ENCODE measurements at regions not wholly inside any gene's neighbourhood (a gene's known extent, or its start where the extent isn't known, plus 50 kb on each side); places are given as distances from the start of the nearest gene placed in this dataset.

DNA sequence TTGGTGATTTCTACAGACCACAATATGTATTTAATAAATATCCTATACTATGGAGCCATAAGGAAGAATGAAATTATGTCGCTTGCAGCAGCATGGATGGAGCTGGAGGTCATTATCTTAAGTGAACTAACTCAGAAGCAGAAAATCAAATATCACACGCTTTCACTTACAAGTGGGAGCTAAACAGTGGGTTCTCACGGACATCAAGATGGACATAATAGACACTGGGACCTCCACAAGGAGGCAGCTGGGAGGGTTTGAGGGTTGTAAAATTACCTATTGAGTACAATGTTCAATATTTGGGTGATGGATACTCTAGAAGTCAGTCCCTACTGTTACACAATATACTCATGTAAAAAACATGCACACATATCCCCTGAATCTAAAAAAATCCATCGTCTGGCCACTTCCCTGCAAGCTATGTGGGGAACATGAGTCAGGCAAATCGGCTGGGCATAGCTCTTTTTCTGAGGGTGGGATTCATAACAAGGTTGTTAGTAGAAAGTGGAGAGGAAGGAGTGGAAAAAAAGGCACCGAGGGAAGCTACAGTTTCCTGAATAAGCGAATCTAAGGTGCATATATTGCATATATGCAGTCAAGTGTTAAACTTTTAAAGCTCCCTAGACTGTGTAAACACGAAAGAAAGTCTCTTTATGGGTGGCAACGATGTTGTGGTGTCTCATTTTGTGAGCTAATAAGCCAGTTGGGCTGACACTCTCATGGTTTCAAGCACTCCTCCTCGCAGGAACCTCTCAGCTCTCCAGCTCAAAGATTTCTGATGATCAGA, 135.2 kb upstream of the CPHXL start:
- Histone ChIP-seq H3K4me1 (ENCODE audit: control insufficient read depth, low read length) (no peaks in the 10 kb centered on the region), H3K9me2 (replicated peaks; ENCODE audit: control insufficient read depth, low read length) (no peaks in the 10 kb centered on the region), H3K27me3 (ENCODE audit: control insufficient read depth, low read length) (no peaks in the 10 kb centered on the region), H3K27ac (ENCODE audit: low read depth, low read length) (no peak overlapping the region), H3K4me3 (ENCODE audit: low read length) (no peak overlapping the region), H3F3A (ENCODE audit: control insufficient read depth, insufficient read depth) (no peaks in the 10 kb centered on the region), H4K20me1 (ENCODE audit: control insufficient read depth, insufficient read depth, low read depth, low read length) (no peaks in the 10 kb centered on the region), H3K9me3 (ENCODE audit: control insufficient read depth, insufficient read depth, low read length) (no peaks in the 10 kb centered on the region), H3K36me3 (ENCODE audit: control insufficient read depth, low read length) (no peaks in the 10 kb centered on the region), H3K79me2 (ENCODE audit: control insufficient read depth, low read length) (no peaks in the 10 kb centered on the region), H3K4me2 (ENCODE audit: low read length) (no peak overlapping the region)
- no peak for TF ChIP-seq EZH2phosphoT487 (IDR thresholded peaks at IDR 0.05; ENCODE audit: borderline replicate concordance, low read length)
- TF ChIP-seq, protein P1, sequence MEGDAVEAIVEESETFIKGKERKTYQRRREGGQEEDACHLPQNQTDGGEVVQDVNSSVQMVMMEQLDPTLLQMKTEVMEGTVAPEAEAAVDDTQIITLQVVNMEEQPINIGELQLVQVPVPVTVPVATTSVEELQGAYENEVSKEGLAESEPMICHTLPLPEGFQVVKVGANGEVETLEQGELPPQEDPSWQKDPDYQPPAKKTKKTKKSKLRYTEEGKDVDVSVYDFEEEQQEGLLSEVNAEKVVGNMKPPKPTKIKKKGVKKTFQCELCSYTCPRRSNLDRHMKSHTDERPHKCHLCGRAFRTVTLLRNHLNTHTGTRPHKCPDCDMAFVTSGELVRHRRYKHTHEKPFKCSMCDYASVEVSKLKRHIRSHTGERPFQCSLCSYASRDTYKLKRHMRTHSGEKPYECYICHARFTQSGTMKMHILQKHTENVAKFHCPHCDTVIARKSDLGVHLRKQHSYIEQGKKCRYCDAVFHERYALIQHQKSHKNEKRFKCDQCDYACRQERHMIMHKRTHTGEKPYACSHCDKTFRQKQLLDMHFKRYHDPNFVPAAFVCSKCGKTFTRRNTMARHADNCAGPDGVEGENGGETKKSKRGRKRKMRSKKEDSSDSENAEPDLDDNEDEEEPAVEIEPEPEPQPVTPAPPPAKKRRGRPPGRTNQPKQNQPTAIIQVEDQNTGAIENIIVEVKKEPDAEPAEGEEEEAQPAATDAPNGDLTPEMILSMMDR (IDR thresholded peaks at IDR 0.05; ENCODE audit: low read depth, low read length, poor library complexity, severe bottlenecking): no peak

DNA sequence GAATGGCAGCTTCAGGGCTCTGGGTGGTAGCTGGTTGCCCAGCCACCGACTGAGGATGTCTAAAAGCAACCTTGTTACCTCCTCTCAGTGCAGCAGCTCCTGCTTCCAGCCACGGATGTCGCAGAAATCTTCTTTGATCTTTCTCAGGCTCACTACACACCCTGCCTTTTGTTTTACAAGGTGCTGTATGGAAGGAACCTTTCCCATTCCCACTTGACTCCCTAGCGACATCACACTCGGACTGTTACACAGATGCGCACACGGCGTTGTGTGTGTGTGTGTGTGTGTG, 135.8 kb upstream of the CPHXL start:
- Histone ChIP-seq H3K27me3 (ENCODE audit: control insufficient read depth, low read length) (no peaks in the 10 kb centered on the region), H3K27ac (ENCODE audit: low read depth, low read length) (no peak overlapping the region), H3K9me3 (ENCODE audit: control insufficient read depth, insufficient read depth, low read length) (no peaks in the 10 kb centered on the region), H4K20me1 (ENCODE audit: control insufficient read depth, insufficient read depth, low read depth, low read length) (no peaks in the 10 kb centered on the region), H3F3A (ENCODE audit: control insufficient read depth, insufficient read depth) (no peaks in the 10 kb centered on the region), H3K4me2 (ENCODE audit: low read length) (no peak overlapping the region), H3K79me2 (ENCODE audit: control insufficient read depth, low read length) (no peaks in the 10 kb centered on the region), H3K9me2 (replicated peaks; ENCODE audit: control insufficient read depth, low read length) (no peaks in the 10 kb centered on the region), H3K36me3 (ENCODE audit: control insufficient read depth, low read length) (no peaks in the 10 kb centered on the region), H3K4me3 (ENCODE audit: low read length) (no peak overlapping the region), H3K4me1 (ENCODE audit: control insufficient read depth, low read length) (no peaks in the 10 kb centered on the region)
- TF ChIP-seq EZH2phosphoT487 (IDR thresholded peaks at IDR 0.05; ENCODE audit: borderline replicate concordance, low read length): no peak
- TF ChIP-seq, protein P1 (IDR thresholded peaks at IDR 0.05; ENCODE audit: low read depth, low read length, poor library complexity, severe bottlenecking): no peak

DNA sequence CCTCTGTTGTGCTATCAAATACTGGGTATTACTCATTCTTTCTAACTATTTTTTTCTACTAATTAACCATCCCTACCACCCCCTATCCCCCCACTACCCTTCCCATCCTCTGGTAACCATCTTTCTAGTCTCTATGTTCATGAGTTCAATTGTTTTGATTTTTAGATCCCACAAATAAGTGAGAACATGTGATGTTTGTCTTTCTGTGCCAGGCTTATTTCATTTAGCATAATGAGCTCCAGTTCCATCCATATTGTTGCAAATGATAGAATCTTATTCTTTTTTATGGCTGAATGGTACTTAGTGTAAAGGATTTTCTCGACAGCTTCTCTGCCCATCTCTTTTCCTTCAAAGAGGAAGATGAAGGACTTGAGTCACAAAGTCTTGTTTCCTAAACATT, 138.0 kb upstream of the CPHXL start:
- Histone ChIP-seq H3K4me2 (ENCODE audit: low read length) (no peak overlapping the region), H3K36me3 (ENCODE audit: control insufficient read depth, low read length) (no peaks in the 10 kb centered on the region), H3K4me1 (ENCODE audit: control insufficient read depth, low read length) (no peaks in the 10 kb centered on the region), H3K79me2 (ENCODE audit: control insufficient read depth, low read length) (no peaks in the 10 kb centered on the region), H4K20me1 (ENCODE audit: control insufficient read depth, insufficient read depth, low read depth, low read length) (no peaks in the 10 kb centered on the region), H3K9me2 (replicated peaks; ENCODE audit: control insufficient read depth, low read length) (no peaks in the 10 kb centered on the region), H3K9me3 (ENCODE audit: control insufficient read depth, insufficient read depth, low read length) (no peaks in the 10 kb centered on the region), H3F3A (ENCODE audit: control insufficient read depth, insufficient read depth) (no peaks in the 10 kb centered on the region), H3K27ac (ENCODE audit: low read depth, low read length) (no peak overlapping the region), H3K4me3 (ENCODE audit: low read length) (no peak overlapping the region), H3K27me3 (ENCODE audit: control insufficient read depth, low read length) (peaks cover 7% of the 10 kb centered on the region; the same call in 1 of the 2 replicates)
- no peak for TF ChIP-seq EZH2phosphoT487 (IDR thresholded peaks at IDR 0.05; ENCODE audit: borderline replicate concordance, low read length)
- TF ChIP-seq, protein P1 (IDR thresholded peaks at IDR 0.05; ENCODE audit: low read depth, low read length, poor library complexity, severe bottlenecking): no peak
